ENCODE measurements at regions not wholly inside any gene's neighbourhood (a gene's known extent, or its start where the extent isn't known, plus 50 kb on each side); places are given as distances from the start of the nearest gene placed in this dataset.

DNA sequence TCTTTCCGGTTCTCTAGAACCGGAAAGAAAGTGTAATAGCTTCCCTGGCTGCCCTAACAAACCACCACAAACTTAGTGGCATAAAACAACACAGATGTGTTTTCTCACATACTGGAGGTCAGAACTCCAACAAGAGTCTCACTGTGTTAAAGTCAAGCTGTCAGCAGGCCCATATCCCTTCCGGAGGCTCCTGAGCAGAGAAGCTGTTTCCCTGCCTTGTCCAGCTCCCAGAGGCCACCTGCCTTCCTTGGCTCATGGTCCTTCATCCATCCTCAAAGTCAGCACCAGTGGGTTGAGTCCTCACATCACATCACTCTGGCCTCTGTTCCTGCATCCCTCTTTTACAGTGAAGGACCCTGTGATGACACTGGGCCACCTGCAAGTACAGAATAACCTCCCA is 49.8 kb upstream of the HMX1 start:
- ATAC-seq (ENCODE audit: low read depth) (no peak), DNase-seq (ENCODE audit: low spot score in 2 of 2) (no peak)
- H3K27ac Mint-ChIP-seq, result no peak overlapping the region
- H3K27me3 Mint-ChIP-seq, result peaks cover 13% of the 10 kb centered on the region
- H3K9me3 Mint-ChIP-seq, result peaks cover 9% of the 10 kb centered on the region
- H3K36me3 Mint-ChIP-seq, result no peaks in the 10 kb centered on the region
- no peak overlapping the region for H3K4me3 Mint-ChIP-seq
- no peaks in the 10 kb centered on the region for H3K4me1 Mint-ChIP-seq

All from memory B cell (primary cell).